ENCODE measurements at regions not wholly inside any gene's neighbourhood (a gene's known extent, or its start where the extent isn't known, plus 50 kb on each side); places are given as distances from the start of the nearest gene placed in this dataset.

GRCh38 chr2:236758406-236758805 lies 188.8 kb downstream of the ACKR3 start (continued):
- TF ChIP-seq TBX3 (IDR thresholded peaks at IDR 0.05; ENCODE audit: borderline replicate concordance) (no peak), ZSCAN20 (CRISPR knock-in tag; IDR thresholded peaks at IDR 0.05; ENCODE audit: borderline replicate concordance) (no peak), PRPF4 (IDR thresholded peaks at IDR 0.05; ENCODE audit: low read depth, low read length, poor library complexity, severe bottlenecking) (no peak), ZNF816 (CRISPR knock-in tag; IDR thresholded peaks at IDR 0.05; ENCODE audit: borderline replicate concordance) (no peak), ZNF761 (CRISPR knock-in tag; conservative IDR thresholded peaks at IDR 0.05) (no peak), ZSCAN30 (CRISPR knock-in tag; IDR thresholded peaks at IDR 0.05) (no peak), ZNF138 (CRISPR knock-in tag; IDR thresholded peaks at IDR 0.05; ENCODE audit: low read depth) (no peak), RARA (CRISPR knock-in tag; IDR thresholded peaks at IDR 0.05) (peak; percentile 39; the same call in 1 of the 2 replicates), ZNF281 (CRISPR knock-in tag; IDR thresholded peaks at IDR 0.05; ENCODE audit: borderline replicate concordance) (no peak), ZBTB1 (CRISPR knock-in tag; IDR thresholded peaks at IDR 0.05; ENCODE audit: borderline replicate concordance) (no peak), KAT8 (CRISPR knock-in tag; IDR thresholded peaks at IDR 0.05) (no peak), ZNF101 (CRISPR knock-in tag; IDR thresholded peaks at IDR 0.05; ENCODE audit: borderline replicate concordance, low read depth) (no peak), ZBTB43 (CRISPR knock-in tag; conservative IDR thresholded peaks at IDR 0.05) (no peak), ELF4 (CRISPR knock-in tag; IDR thresholded peaks at IDR 0.05; ENCODE audit: borderline replicate concordance) (no peak), ZNF253 (CRISPR knock-in tag; IDR thresholded peaks at IDR 0.05; ENCODE audit: borderline replicate concordance) (no peak), MED1 (CRISPR knock-in tag; IDR thresholded peaks at IDR 0.05) (peak; percentile 40; the same call in 1 of the 2 replicates), DDIT3 (CRISPR knock-in tag; IDR thresholded peaks at IDR 0.05) (no peak), ZNF619 (CRISPR knock-in tag; IDR thresholded peaks at IDR 0.05) (no peak)
- TF ChIP-seq, protein P1, sequence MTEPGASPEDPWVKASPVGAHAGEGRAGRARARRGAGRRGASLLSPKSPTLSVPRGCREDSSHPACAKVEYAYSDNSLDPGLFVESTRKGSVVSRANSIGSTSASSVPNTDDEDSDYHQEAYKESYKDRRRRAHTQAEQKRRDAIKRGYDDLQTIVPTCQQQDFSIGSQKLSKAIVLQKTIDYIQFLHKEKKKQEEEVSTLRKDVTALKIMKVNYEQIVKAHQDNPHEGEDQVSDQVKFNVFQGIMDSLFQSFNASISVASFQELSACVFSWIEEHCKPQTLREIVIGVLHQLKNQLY (CRISPR knock-in tag; IDR thresholded peaks at IDR 0.05): no peak
- TF ChIP-seq, protein P2, sequence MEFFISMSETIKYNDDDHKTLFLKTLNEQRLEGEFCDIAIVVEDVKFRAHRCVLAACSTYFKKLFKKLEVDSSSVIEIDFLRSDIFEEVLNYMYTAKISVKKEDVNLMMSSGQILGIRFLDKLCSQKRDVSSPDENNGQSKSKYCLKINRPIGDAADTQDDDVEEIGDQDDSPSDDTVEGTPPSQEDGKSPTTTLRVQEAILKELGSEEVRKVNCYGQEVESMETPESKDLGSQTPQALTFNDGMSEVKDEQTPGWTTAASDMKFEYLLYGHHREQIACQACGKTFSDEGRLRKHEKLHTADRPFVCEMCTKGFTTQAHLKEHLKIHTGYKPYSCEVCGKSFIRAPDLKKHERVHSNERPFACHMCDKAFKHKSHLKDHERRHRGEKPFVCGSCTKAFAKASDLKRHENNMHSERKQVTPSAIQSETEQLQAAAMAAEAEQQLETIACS (CRISPR knock-in tag; IDR thresholded peaks at IDR 0.05): no peak
- TF ChIP-seq, protein P3, sequence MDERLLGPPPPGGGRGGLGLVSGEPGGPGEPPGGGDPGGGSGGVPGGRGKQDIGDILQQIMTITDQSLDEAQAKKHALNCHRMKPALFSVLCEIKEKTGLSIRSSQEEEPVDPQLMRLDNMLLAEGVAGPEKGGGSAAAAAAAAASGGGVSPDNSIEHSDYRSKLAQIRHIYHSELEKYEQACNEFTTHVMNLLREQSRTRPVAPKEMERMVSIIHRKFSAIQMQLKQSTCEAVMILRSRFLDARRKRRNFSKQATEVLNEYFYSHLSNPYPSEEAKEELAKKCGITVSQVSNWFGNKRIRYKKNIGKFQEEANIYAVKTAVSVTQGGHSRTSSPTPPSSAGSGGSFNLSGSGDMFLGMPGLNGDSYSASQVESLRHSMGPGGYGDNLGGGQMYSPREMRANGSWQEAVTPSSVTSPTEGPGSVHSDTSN (CRISPR knock-in tag; IDR thresholded peaks at IDR 0.05): no peak

Measured in HepG2 (cell line).